ENCODE measurements at regions not wholly inside any gene's neighbourhood (a gene's known extent, or its start where the extent isn't known, plus 50 kb on each side); places are given as distances from the start of the nearest gene placed in this dataset.
A peak's percentile ranks its signal among the peaks of the same experiment; 100 is the strongest.

- no peak for FAIRE-seq
These were observed 59.4 kb upstream of the IRX4 start for GRCh38 chr5:1942158-1942557.

More at GRCh38 chr5:1942158-1942557, 59.4 kb upstream of the IRX4 start:
- Histone ChIP-seq H2AFZ (ENCODE audit: low read length) (no peak overlapping the region), H4K91ac (replicated peaks; ENCODE audit: insufficient read length, low read length) (no peak overlapping the region), H2BK120ac (replicated peaks; ENCODE audit: low read depth, low read length) (no peak overlapping the region), H3K9ac (replicated peaks in 1 of 4; ENCODE audit: extremely low read depth in 1 of 4, low read depth in 3 of 4, low read length in 3 of 4) (no peak overlapping the region), H3K56ac (replicated peaks; ENCODE audit: insufficient read length, low read depth, low read length) (no peak overlapping the region), H3K4me1 (replicated peaks in 1 of 4; ENCODE audit: control insufficient read depth in 3 of 4, insufficient read depth in 4 of 4, low read length in 3 of 4) (no peaks in the 10 kb centered on the region), H3K36me3 (ENCODE audit: control insufficient read depth in 2 of 4, insufficient read depth in 4 of 4, low read length in 3 of 4) (no peaks in the 10 kb centered on the region), H4K5ac (ENCODE audit: insufficient read length, low read depth, low read length) (no peak overlapping the region), H3K23ac (ENCODE audit: insufficient read length) (no peak overlapping the region), H2BK20ac (ENCODE audit: low read length) (no peak overlapping the region), H2BK5ac (ENCODE audit: low read depth, low read length) (no peak overlapping the region), H3K79me1 (ENCODE audit: low read depth, low read length) (no peaks in the 10 kb centered on the region; the same call in 1 of the 2 replicates), H3K14ac (ENCODE audit: insufficient read length) (no peak overlapping the region), H2BK12ac (ENCODE audit: low read depth, low read length) (no peak overlapping the region), H3K27ac (ENCODE audit: low read depth, low read length) (no peak overlapping the region), H3K18ac (ENCODE audit: extremely low read depth, low read length) (no peak overlapping the region), H3K9me3 (ENCODE audit: insufficient read depth in 2 of 2, low read depth in 1 of 2, low read length in 1 of 2) (no peaks in the 10 kb centered on the region), H3K23me2 (ENCODE audit: low read depth, low read length) (no peaks in the 10 kb centered on the region), H2BK15ac (ENCODE audit: low read length) (no peak overlapping the region), H3K4me3 (ENCODE audit: extremely low read depth in 1 of 4, insufficient read depth in 2 of 4, low read depth in 3 of 4, low read length in 4 of 4) (no peak overlapping the region), H3K79me2 (ENCODE audit: control insufficient read depth in 1 of 2, insufficient read depth in 2 of 2, low read length in 2 of 2) (no peaks in the 10 kb centered on the region), H3K27me3 (replicated peaks in 1 of 4; ENCODE audit: control insufficient read depth in 3 of 4, extremely low read depth in 1 of 4, insufficient read depth in 3 of 4, low read length in 3 of 4) (no peaks in the 10 kb centered on the region; a peak in 2 of 7 replicates), H4K20me1 (replicated peaks in 1 of 2; ENCODE audit: control insufficient read depth in 1 of 2, insufficient read depth in 2 of 2, low read length in 2 of 2) (no peaks in the 10 kb centered on the region), H4K8ac (ENCODE audit: extremely low read depth, insufficient read depth, low read length) (no peak overlapping the region), H3K4ac (replicated peaks; ENCODE audit: insufficient read length, low read depth, low read length) (no peak overlapping the region), H3K4me2 (ENCODE audit: insufficient read depth in 1 of 2, low read depth in 2 of 2, low read length in 2 of 2) (no peak overlapping the region), H2AK5ac (ENCODE audit: low read depth, low read length) (no peak overlapping the region)
- ChIA-PET POLR2A (ENCODE audit: partially characterized antibody) (no interaction called here), CTCF (ENCODE audit: partially characterized antibody) (no interaction called here)
- no peak for DNase-seq (ENCODE audit: low read depth in 1 of 2, low spot score in 2 of 2)
- 95% methylated on average over 1 of the region's 1 CpG; no CpG with 5 or more reads in 1 of the 2 experiments for WGBS, 2 experiments (ENCODE audit: extremely low coverage in 1 of 2, insufficient coverage in 1 of 2, insufficient read length in 1 of 2, insufficient replicate concordance in 2 of 2, low coverage in 1 of 2, low lambda C conversion rate in 2 of 2, missing lambda C conversion rate in 1 of 2)
- no peak for TF ChIP-seq CBX8 (IDR thresholded peaks at IDR 0.05; ENCODE audit: borderline replicate concordance, low read depth, low read length)
- TF ChIP-seq RAD21 (IDR thresholded peaks at IDR 0.05 in 1 of 2, conservative IDR thresholded peaks at IDR 0.05 in 1 of 2; ENCODE audit: low read depth in 2 of 2, low read length in 2 of 2), result peak in 1 of 2 experiments; percentile 6; a peak in 1 of 4 replicates
- TF ChIP-seq EZH2 (IDR thresholded peaks at IDR 0.05; ENCODE audit: low read depth, low read length, severe bottlenecking), result no peak

Measured in H1 (cell line).